ENCODE measurements at regions not wholly inside any gene's neighbourhood (a gene's known extent, or its start where the extent isn't known, plus 50 kb on each side); places are given as distances from the start of the nearest gene placed in this dataset.

DNA sequence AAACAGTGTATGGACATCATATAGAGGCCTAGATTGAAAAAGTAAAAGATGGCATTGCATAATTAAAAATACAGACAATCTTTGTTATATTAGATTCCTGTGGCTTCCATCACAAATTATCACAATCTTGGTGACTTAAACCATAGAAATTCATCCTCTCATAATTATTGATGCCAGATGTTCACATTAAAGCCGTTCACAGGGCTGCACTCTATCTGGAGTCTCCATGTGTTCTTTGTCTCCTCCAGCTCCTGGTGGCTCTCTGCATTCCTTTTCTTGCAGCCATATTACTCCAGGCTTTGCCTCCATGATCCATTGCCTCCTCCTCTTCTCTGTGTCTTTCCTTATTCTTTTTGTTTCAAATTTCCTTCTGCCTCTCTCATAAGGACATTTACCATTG is 875.7 kb upstream of the USP15 start:
- no peak overlapping the region for H4K5ac ChIP-seq (ENCODE audit: insufficient read length, low read depth, low read length)
- DNase-seq (ENCODE audit: low read depth in 1 of 2, low spot score in 2 of 2): no peak
- no peak overlapping the region for H2BK5ac ChIP-seq (ENCODE audit: low read depth, low read length)
- no peaks in the 10 kb centered on the region for H3K79me2 ChIP-seq (ENCODE audit: control insufficient read depth in 1 of 2, insufficient read depth in 2 of 2, low read length in 2 of 2)
- H3K4me2 ChIP-seq (ENCODE audit: insufficient read depth in 1 of 2, low read depth in 2 of 2, low read length in 2 of 2): no peak overlapping the region
- FAIRE-seq: no peak
- no peaks in the 10 kb centered on the region for H4K20me1 ChIP-seq (replicated peaks in 1 of 2; ENCODE audit: control insufficient read depth in 1 of 2, insufficient read depth in 2 of 2, low read length in 2 of 2)
- no peak for TF ChIP-seq CHD2 (IDR thresholded peaks at IDR 0.05; ENCODE audit: low read length)
- no peak for TF ChIP-seq ZNF274 (IDR thresholded peaks at IDR 0.05; ENCODE audit: borderline replicate concordance, extremely low read depth, low read length)
- no peak for TF ChIP-seq PHF8 (conservative IDR thresholded peaks at IDR 0.05; ENCODE audit: low read depth, low read length)
- TF ChIP-seq EP300 (IDR thresholded peaks at IDR 0.05; ENCODE audit: borderline replicate concordance in 1 of 2, low read depth in 2 of 2, low read length in 2 of 2): no peak
- TF ChIP-seq RNF2 (IDR thresholded peaks at IDR 0.05; ENCODE audit: borderline replicate concordance, low read depth, low read length, missing control alignments, poor library complexity, severe bottlenecking): no peak
- no peak for TF ChIP-seq BCL11A (IDR thresholded peaks at IDR 0.05; ENCODE audit: low read depth in 2 of 2, low read length in 2 of 2)
- no peak for TF ChIP-seq CREB1 (IDR thresholded peaks at IDR 0.05)
- TF ChIP-seq, protein P1, sequence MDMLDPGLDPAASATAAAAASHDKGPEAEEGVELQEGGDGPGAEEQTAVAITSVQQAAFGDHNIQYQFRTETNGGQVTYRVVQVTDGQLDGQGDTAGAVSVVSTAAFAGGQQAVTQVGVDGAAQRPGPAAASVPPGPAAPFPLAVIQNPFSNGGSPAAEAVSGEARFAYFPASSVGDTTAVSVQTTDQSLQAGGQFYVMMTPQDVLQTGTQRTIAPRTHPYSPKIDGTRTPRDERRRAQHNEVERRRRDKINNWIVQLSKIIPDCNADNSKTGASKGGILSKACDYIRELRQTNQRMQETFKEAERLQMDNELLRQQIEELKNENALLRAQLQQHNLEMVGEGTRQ (IDR thresholded peaks at IDR 0.05; ENCODE audit: low read length): no peak
- TF ChIP-seq NRF1 (IDR thresholded peaks at IDR 0.05; ENCODE audit: low read depth, low read length): no peak
- TF ChIP-seq SIRT6 (IDR thresholded peaks at IDR 0.05; ENCODE audit: low read length): no peak
- no peak for TF ChIP-seq MAFK (IDR thresholded peaks at IDR 0.05; ENCODE audit: low read depth, low read length)
- TF ChIP-seq YY1 (IDR thresholded peaks at IDR 0.05; ENCODE audit: low read depth, low read length): no peak
- no peak overlapping the region for H2AK5ac ChIP-seq (ENCODE audit: low read depth, low read length)
- H3K14ac ChIP-seq (ENCODE audit: insufficient read length): no peak overlapping the region
- ChIA-PET POLR2A (ENCODE audit: partially characterized antibody) (no interaction called here), CTCF (ENCODE audit: partially characterized antibody) (no interaction called here)
- H3K9me3 ChIP-seq (ENCODE audit: insufficient read depth in 2 of 2, low read depth in 1 of 2, low read length in 1 of 2): no peaks in the 10 kb centered on the region
- H3K23ac ChIP-seq (ENCODE audit: insufficient read length): no peak overlapping the region
- no peak overlapping the region for H2BK12ac ChIP-seq (ENCODE audit: low read depth, low read length)
- H3K4ac ChIP-seq (replicated peaks; ENCODE audit: insufficient read length, low read depth, low read length): no peak overlapping the region
- H3K27ac ChIP-seq (ENCODE audit: low read depth, low read length): no peak overlapping the region
- no peak overlapping the region for H3K56ac ChIP-seq (replicated peaks; ENCODE audit: insufficient read length, low read depth, low read length)
- H3K23me2 ChIP-seq (ENCODE audit: low read depth, low read length): no peaks in the 10 kb centered on the region
- H3K9ac ChIP-seq (replicated peaks in 1 of 4; ENCODE audit: extremely low read depth in 1 of 4, low read depth in 3 of 4, low read length in 3 of 4): no peak overlapping the region
- H3K18ac ChIP-seq (ENCODE audit: extremely low read depth, low read length): no peak overlapping the region
- H2BK15ac ChIP-seq (ENCODE audit: low read length): no peak overlapping the region
- no peak overlapping the region for H2BK120ac ChIP-seq (replicated peaks; ENCODE audit: low read depth, low read length)
- no peak overlapping the region for H4K8ac ChIP-seq (ENCODE audit: extremely low read depth, insufficient read depth, low read length)
- no peaks in the 10 kb centered on the region for H3K4me1 ChIP-seq (replicated peaks in 1 of 4; ENCODE audit: control insufficient read depth in 3 of 4, insufficient read depth in 4 of 4, low read length in 3 of 4)
- H2AFZ ChIP-seq (ENCODE audit: low read length): no peak overlapping the region
- no peak overlapping the region for H4K91ac ChIP-seq (replicated peaks; ENCODE audit: insufficient read length, low read length)
- H3K36me3 ChIP-seq (ENCODE audit: control insufficient read depth in 2 of 4, insufficient read depth in 4 of 4, low read length in 3 of 4): no peaks in the 10 kb centered on the region
- no peak overlapping the region for H3K4me3 ChIP-seq (ENCODE audit: extremely low read depth in 1 of 4, insufficient read depth in 2 of 4, low read depth in 3 of 4, low read length in 4 of 4)
- H2BK20ac ChIP-seq (ENCODE audit: low read length): no peak overlapping the region
- H3K27me3 ChIP-seq (replicated peaks in 1 of 4; ENCODE audit: control insufficient read depth in 3 of 4, extremely low read depth in 1 of 4, insufficient read depth in 3 of 4, low read length in 3 of 4): no peaks in the 10 kb centered on the region
- H3K79me1 ChIP-seq (ENCODE audit: low read depth, low read length): no peaks in the 10 kb centered on the region
- WGBS, 2 experiments (ENCODE audit: extremely low coverage in 1 of 2, insufficient coverage in 1 of 2, insufficient read length in 1 of 2, insufficient replicate concordance in 2 of 2, low coverage in 1 of 2, low lambda C conversion rate in 2 of 2, missing lambda C conversion rate in 1 of 2): 81% methylated on average over 1 of the region's 1 CpG; no CpG with 5 or more reads in 1 of the 2 experiments
